ENCODE measurements at regions not wholly inside any gene's neighbourhood (a gene's known extent, or its start where the extent isn't known, plus 50 kb on each side); places are given as distances from the start of the nearest gene placed in this dataset.

GRCh38 chr5:135217669-135218485, 181.2 kb downstream of the MACROH2A1 start:
- no peak overlapping the region for H3K4me3 ChIP-seq (ENCODE audit: low read depth, low read length)

GRCh38 chr5:135216471-135217343, 182.3 kb downstream of the MACROH2A1 start:
- H3K4me3 ChIP-seq (ENCODE audit: low read depth, low read length) = no peak overlapping the region
- TF ChIP-seq, protein P1, sequence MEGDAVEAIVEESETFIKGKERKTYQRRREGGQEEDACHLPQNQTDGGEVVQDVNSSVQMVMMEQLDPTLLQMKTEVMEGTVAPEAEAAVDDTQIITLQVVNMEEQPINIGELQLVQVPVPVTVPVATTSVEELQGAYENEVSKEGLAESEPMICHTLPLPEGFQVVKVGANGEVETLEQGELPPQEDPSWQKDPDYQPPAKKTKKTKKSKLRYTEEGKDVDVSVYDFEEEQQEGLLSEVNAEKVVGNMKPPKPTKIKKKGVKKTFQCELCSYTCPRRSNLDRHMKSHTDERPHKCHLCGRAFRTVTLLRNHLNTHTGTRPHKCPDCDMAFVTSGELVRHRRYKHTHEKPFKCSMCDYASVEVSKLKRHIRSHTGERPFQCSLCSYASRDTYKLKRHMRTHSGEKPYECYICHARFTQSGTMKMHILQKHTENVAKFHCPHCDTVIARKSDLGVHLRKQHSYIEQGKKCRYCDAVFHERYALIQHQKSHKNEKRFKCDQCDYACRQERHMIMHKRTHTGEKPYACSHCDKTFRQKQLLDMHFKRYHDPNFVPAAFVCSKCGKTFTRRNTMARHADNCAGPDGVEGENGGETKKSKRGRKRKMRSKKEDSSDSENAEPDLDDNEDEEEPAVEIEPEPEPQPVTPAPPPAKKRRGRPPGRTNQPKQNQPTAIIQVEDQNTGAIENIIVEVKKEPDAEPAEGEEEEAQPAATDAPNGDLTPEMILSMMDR (IDR thresholded peaks at IDR 0.05; ENCODE audit: low read depth, low read length) = no peak

More at GRCh38 chr5:135217669-135218485, 181.2 kb downstream of the MACROH2A1 start:
- TF ChIP-seq, protein P1 (IDR thresholded peaks at IDR 0.05; ENCODE audit: low read depth, low read length) = no peak

GRCh38 chr5:135215617-135216470, 181.8 kb upstream of the PITX1 start:
- TF ChIP-seq, protein P1 (IDR thresholded peaks at IDR 0.05; ENCODE audit: low read depth, low read length) = no peak

DNA sequence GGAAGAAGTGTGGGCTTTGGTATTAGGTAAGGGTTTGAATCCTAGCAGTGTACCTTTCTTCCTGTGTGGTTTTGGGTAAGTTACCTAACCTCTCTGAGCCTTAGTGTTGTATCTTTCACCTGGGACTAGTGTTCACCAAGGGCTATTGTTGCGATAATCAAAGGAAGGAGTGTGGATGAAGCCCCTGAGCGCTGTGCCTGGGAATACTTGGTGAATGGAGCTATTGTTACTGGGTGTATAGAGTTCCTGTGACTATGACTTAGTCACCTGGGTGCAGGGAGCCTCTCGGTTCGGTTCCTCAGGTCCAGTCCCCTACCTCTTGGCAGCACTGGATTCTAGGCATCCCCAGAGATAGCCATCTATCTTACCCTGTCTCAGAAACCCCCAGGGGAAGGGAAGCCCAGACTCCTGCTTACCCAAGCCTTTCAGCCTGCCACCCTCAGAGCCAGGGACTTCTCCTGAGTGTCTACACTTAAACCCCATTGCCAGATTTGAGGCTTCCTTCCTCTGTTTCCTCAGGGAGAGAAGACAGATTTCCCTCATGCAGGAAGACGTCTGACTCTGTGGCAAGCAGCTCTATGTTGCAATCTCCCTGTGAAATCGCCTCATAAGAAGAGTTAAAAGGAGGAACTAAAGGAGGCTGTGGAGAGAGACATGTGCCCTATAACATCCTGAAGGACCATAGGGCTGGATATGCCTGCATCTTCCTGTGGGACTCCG, 181.0 kb upstream of the PITX1 start:
- no peak overlapping the region for H3K4me3 ChIP-seq (ENCODE audit: low read depth, low read length)
- TF ChIP-seq, protein P1 (IDR thresholded peaks at IDR 0.05; ENCODE audit: low read depth, low read length) = no peak

More at GRCh38 chr5:135215617-135216470, 181.8 kb upstream of the PITX1 start:
- no peak overlapping the region for H3K4me3 ChIP-seq (ENCODE audit: low read depth, low read length)

- TF ChIP-seq, protein P1 (IDR thresholded peaks at IDR 0.05; ENCODE audit: low read depth, low read length) = no peak
- H3K4me3 ChIP-seq (ENCODE audit: low read depth, low read length) = no peak overlapping the region
These were observed 179.6 kb upstream of the PITX1 start for GRCh38 chr5:135213466-135214239.

DNA sequence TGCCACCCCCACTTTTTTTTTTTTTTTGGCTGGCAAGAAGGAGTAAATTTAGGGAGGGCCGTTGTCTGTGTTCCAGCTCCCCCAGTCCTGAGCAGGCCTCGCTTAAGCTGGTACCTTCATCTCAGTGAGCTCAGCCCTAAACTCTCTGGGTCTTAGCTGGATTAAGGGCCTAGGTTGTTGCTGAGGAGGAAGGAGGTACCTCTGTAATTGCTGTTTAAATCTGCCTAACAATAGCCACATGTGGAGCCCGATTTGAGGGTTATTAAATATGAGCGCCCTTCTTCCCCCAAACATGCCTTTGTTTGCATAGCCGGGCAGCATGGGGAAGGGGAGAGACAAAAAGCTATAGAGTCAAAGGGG, 179.0 kb upstream of the PITX1 start:
- no peak overlapping the region for H3K4me3 ChIP-seq (ENCODE audit: low read depth, low read length)
- TF ChIP-seq, protein P1 (IDR thresholded peaks at IDR 0.05; ENCODE audit: low read depth, low read length) = no peak

All from WI38 (cell line).